ENCODE measurements at regions not wholly inside any gene's neighbourhood (a gene's known extent, or its start where the extent isn't known, plus 50 kb on each side); places are given as distances from the start of the nearest gene placed in this dataset.

DNA sequence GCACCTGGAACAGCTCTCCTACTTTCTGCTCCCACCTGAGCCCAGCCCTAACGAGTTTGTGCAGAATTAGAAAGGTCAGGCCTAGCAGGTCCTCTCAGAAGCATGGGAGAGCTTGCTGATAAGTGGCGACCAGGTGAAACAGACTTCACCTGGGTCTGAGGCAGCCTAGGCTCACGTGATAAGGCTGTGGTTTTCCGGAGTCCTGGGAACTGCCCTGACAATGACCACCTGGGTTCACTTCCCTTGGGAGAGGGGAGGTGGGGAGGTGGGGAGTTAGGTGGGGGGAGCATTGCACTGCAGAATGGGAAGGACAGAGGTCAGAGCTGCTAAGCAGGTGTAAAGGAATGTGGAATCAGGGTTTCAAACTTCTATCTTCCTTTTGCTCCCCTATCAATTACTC, 152.9 kb upstream of the MAP1B start:
- intact Hi-C loops (cut with micrococcal nuclease; ENCODE audit: unreplicated experiment), result no loop called here
- BruUV-seq (replicated peaks), result no TSS peak
- DNase-seq, result no peak
- peaks cover 1% of the 10 kb centered on the region for H3K9me3 Mint-ChIP-seq (ENCODE audit: unreplicated experiment)
- H3K36me3 Mint-ChIP-seq (ENCODE audit: insufficient read depth, unreplicated experiment), result no peaks in the 10 kb centered on the region
- H3K4me3 ChIP-seq (ENCODE audit: low read depth, low read length), result no peak overlapping the region
- no peak overlapping the region for H3K4me3 Mint-ChIP-seq (ENCODE audit: unreplicated experiment)
- no peak overlapping the region for H3K27ac Mint-ChIP-seq (ENCODE audit: unreplicated experiment)
- H3K36me3 ChIP-seq (ENCODE audit: control insufficient read depth, insufficient read depth, low read length), result no peaks in the 10 kb centered on the region
- H3K27me3 ChIP-seq (replicated peaks; ENCODE audit: control insufficient read depth, insufficient read depth, low read length), result no peaks in the 10 kb centered on the region
- TF ChIP-seq, protein P1, sequence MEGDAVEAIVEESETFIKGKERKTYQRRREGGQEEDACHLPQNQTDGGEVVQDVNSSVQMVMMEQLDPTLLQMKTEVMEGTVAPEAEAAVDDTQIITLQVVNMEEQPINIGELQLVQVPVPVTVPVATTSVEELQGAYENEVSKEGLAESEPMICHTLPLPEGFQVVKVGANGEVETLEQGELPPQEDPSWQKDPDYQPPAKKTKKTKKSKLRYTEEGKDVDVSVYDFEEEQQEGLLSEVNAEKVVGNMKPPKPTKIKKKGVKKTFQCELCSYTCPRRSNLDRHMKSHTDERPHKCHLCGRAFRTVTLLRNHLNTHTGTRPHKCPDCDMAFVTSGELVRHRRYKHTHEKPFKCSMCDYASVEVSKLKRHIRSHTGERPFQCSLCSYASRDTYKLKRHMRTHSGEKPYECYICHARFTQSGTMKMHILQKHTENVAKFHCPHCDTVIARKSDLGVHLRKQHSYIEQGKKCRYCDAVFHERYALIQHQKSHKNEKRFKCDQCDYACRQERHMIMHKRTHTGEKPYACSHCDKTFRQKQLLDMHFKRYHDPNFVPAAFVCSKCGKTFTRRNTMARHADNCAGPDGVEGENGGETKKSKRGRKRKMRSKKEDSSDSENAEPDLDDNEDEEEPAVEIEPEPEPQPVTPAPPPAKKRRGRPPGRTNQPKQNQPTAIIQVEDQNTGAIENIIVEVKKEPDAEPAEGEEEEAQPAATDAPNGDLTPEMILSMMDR (IDR thresholded peaks at IDR 0.05; ENCODE audit: insufficient read depth in 1 of 2, low read depth in 1 of 2, low read length in 1 of 2, severe bottlenecking in 1 of 2, unreplicated experiment in 1 of 2), result no peak
- H3K27me3 Mint-ChIP-seq (ENCODE audit: insufficient read depth, unreplicated experiment), result peaks cover 7% of the 10 kb centered on the region
- ChIA-PET POLR2A (no interaction called here), CTCF (no interaction called here)
- no peaks in the 10 kb centered on the region for H3K4me1 Mint-ChIP-seq (ENCODE audit: low read depth, unreplicated experiment)
- no peaks in the 10 kb centered on the region for H3K4me1 ChIP-seq
- H3K9me3 ChIP-seq, result peaks cover 5% of the 10 kb centered on the region; the same call in 1 of the 2 replicates

DNA sequence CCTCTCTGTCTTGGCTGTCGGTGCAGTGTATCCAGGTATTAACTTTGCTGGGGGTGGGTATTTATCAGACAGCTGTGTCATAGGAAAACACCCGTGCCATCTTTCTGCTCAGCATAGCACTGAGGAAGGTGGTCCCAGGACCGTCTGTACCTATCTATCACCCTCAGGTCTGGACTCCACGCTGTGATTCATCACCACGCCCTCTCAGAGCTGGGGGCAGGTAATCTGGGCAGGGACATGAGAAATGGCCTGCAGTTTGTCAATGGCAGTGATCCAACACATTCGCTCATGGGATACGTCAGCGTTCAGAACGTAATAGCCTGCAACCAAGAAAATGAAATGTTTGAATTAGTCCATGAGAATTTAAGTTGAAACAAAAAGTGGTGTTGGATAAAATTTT, 151.6 kb upstream of the MAP1B start:
- Histone ChIP-seq H3K27me3 (replicated peaks; ENCODE audit: control insufficient read depth, insufficient read depth, low read length) (no peaks in the 10 kb centered on the region), H3K4me1 (no peaks in the 10 kb centered on the region), H3K9me3 (no peaks in the 10 kb centered on the region), H3K4me3 (ENCODE audit: low read depth, low read length) (no peak overlapping the region), H3K36me3 (ENCODE audit: control insufficient read depth, insufficient read depth, low read length) (no peaks in the 10 kb centered on the region)
- H3K27me3 Mint-ChIP-seq (ENCODE audit: insufficient read depth, unreplicated experiment), result peaks cover 7% of the 10 kb centered on the region
- no peaks in the 10 kb centered on the region for H3K4me1 Mint-ChIP-seq (ENCODE audit: low read depth, unreplicated experiment)
- H3K36me3 Mint-ChIP-seq (ENCODE audit: insufficient read depth, unreplicated experiment), result no peaks in the 10 kb centered on the region
- no peak for DNase-seq
- intact Hi-C loops (cut with micrococcal nuclease; ENCODE audit: unreplicated experiment), result no loop called here
- ChIA-PET CTCF (no interaction called here), POLR2A (no interaction called here)
- no peaks in the 10 kb centered on the region for H3K9me3 Mint-ChIP-seq (ENCODE audit: unreplicated experiment)
- no peak overlapping the region for H3K4me3 Mint-ChIP-seq (ENCODE audit: unreplicated experiment)
- TF ChIP-seq, protein P1 (IDR thresholded peaks at IDR 0.05; ENCODE audit: insufficient read depth in 1 of 2, low read depth in 1 of 2, low read length in 1 of 2, severe bottlenecking in 1 of 2, unreplicated experiment in 1 of 2), result no peak
- BruUV-seq (replicated peaks), result no TSS peak
- H3K27ac Mint-ChIP-seq (ENCODE audit: unreplicated experiment), result no peak overlapping the region

DNA sequence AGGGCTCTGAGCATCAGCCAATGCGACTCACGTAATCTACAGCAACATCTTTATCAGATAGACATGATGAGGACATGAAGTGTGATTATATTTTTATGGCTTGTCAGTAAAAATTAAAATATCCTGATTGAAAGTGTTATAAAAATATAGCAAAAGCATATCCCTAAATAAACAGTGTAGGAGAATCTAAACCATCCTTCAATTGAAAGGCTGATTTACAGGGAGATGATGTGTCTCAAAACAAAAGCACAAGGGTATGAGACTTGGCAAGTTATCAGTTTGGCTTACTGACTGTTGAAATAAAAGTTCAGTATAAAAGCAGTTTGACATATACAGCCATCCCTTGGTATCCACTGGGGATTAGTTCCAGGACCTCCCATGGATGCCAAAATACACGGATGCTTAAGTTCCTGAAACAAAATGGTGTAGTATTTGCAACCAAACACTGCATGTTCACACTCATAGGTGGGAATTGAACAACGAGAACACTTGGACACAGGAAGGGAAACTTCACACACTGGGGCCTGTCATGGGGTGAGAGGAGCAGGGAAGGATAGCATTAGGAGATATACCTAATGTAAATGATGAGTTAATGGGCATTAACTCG, 149.9 kb upstream of the MAP1B start:
- POLR2A ChIA-PET, result no interaction called here
- DNase-seq, result no peak
- intact Hi-C loops (cut with micrococcal nuclease; ENCODE audit: unreplicated experiment), result no loop called here

More for the DNA sequence above, 149.9 kb upstream of the MAP1B start:
- Histone ChIP-seq H3K27me3 (replicated peaks; ENCODE audit: control insufficient read depth, insufficient read depth, low read length) (no peaks in the 10 kb centered on the region), H3K36me3 (ENCODE audit: control insufficient read depth, insufficient read depth, low read length) (no peaks in the 10 kb centered on the region), H3K9me3 (no peaks in the 10 kb centered on the region), H3K4me1 (no peaks in the 10 kb centered on the region), H3K4me3 (ENCODE audit: low read depth, low read length) (no peak overlapping the region)
- Mint-ChIP-seq H3K9me3 (ENCODE audit: unreplicated experiment) (no peaks in the 10 kb centered on the region), H3K36me3 (ENCODE audit: insufficient read depth, unreplicated experiment) (no peaks in the 10 kb centered on the region), H3K27ac (ENCODE audit: unreplicated experiment) (no peak overlapping the region), H3K4me1 (ENCODE audit: low read depth, unreplicated experiment) (no peaks in the 10 kb centered on the region), H3K27me3 (ENCODE audit: insufficient read depth, unreplicated experiment) (peaks cover 7% of the 10 kb centered on the region), H3K4me3 (ENCODE audit: unreplicated experiment) (no peak overlapping the region)
- CTCF ChIA-PET, result no interaction called here
- TF ChIP-seq, protein P1 (IDR thresholded peaks at IDR 0.05; ENCODE audit: insufficient read depth in 1 of 2, low read depth in 1 of 2, low read length in 1 of 2, severe bottlenecking in 1 of 2, unreplicated experiment in 1 of 2), result no peak
- no TSS peak for BruUV-seq (replicated peaks)
